ENCODE measurements at regions not wholly inside any gene's neighbourhood (a gene's known extent, or its start where the extent isn't known, plus 50 kb on each side); places are given as distances from the start of the nearest gene placed in this dataset.

- Histone ChIP-seq H3K27me3 (ENCODE audit: insufficient read depth, poor library complexity, severe bottlenecking) (no peaks in the 10 kb centered on the region), H3K4me3 (replicated peaks; ENCODE audit: insufficient read depth, low read length) (no peak overlapping the region), H3K27ac (replicated peaks) (no peak overlapping the region)
- TF ChIP-seq, protein P1, sequence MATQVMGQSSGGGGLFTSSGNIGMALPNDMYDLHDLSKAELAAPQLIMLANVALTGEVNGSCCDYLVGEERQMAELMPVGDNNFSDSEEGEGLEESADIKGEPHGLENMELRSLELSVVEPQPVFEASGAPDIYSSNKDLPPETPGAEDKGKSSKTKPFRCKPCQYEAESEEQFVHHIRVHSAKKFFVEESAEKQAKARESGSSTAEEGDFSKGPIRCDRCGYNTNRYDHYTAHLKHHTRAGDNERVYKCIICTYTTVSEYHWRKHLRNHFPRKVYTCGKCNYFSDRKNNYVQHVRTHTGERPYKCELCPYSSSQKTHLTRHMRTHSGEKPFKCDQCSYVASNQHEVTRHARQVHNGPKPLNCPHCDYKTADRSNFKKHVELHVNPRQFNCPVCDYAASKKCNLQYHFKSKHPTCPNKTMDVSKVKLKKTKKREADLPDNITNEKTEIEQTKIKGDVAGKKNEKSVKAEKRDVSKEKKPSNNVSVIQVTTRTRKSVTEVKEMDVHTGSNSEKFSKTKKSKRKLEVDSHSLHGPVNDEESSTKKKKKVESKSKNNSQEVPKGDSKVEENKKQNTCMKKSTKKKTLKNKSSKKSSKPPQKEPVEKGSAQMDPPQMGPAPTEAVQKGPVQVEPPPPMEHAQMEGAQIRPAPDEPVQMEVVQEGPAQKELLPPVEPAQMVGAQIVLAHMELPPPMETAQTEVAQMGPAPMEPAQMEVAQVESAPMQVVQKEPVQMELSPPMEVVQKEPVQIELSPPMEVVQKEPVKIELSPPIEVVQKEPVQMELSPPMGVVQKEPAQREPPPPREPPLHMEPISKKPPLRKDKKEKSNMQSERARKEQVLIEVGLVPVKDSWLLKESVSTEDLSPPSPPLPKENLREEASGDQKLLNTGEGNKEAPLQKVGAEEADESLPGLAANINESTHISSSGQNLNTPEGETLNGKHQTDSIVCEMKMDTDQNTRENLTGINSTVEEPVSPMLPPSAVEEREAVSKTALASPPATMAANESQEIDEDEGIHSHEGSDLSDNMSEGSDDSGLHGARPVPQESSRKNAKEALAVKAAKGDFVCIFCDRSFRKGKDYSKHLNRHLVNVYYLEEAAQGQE (IDR thresholded peaks at IDR 0.05; ENCODE audit: insufficient replicate concordance, low read depth), result no peak
- TF ChIP-seq, protein P2, sequence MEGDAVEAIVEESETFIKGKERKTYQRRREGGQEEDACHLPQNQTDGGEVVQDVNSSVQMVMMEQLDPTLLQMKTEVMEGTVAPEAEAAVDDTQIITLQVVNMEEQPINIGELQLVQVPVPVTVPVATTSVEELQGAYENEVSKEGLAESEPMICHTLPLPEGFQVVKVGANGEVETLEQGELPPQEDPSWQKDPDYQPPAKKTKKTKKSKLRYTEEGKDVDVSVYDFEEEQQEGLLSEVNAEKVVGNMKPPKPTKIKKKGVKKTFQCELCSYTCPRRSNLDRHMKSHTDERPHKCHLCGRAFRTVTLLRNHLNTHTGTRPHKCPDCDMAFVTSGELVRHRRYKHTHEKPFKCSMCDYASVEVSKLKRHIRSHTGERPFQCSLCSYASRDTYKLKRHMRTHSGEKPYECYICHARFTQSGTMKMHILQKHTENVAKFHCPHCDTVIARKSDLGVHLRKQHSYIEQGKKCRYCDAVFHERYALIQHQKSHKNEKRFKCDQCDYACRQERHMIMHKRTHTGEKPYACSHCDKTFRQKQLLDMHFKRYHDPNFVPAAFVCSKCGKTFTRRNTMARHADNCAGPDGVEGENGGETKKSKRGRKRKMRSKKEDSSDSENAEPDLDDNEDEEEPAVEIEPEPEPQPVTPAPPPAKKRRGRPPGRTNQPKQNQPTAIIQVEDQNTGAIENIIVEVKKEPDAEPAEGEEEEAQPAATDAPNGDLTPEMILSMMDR (IDR thresholded peaks at IDR 0.05; ENCODE audit: insufficient read depth, low read length), result no peak
- no peak for TF ChIP-seq SPI1 (IDR thresholded peaks at IDR 0.05; ENCODE audit: borderline replicate concordance, low read depth)
- no peak for TF ChIP-seq POLR2AphosphoS5 (IDR thresholded peaks at IDR 0.05; ENCODE audit: low read depth)
- TF ChIP-seq GABPA (IDR thresholded peaks at IDR 0.05; ENCODE audit: low read depth), result no peak
- DNase-seq (ENCODE audit: low read depth in 1 of 2, low spot score in 1 of 2), result no peak
Measured at GRCh38 chr2:15861172-15861822, 79.1 kb upstream of the MYCN start.

- TF ChIP-seq SPI1 (IDR thresholded peaks at IDR 0.05; ENCODE audit: borderline replicate concordance, low read depth) (no peak), GABPA (IDR thresholded peaks at IDR 0.05; ENCODE audit: low read depth) (no peak), POLR2AphosphoS5 (IDR thresholded peaks at IDR 0.05; ENCODE audit: low read depth) (no peak)
- TF ChIP-seq, protein P2 (IDR thresholded peaks at IDR 0.05; ENCODE audit: insufficient read depth, low read length), result no peak
- TF ChIP-seq, protein P1 (IDR thresholded peaks at IDR 0.05; ENCODE audit: insufficient replicate concordance, low read depth), result no peak
- no peaks in the 10 kb centered on the region for H3K27me3 ChIP-seq (ENCODE audit: insufficient read depth, poor library complexity, severe bottlenecking)
- H3K4me3 ChIP-seq (replicated peaks; ENCODE audit: insufficient read depth, low read length), result no peak overlapping the region
- H3K27ac ChIP-seq (replicated peaks), result no peak overlapping the region
- DNase-seq (ENCODE audit: low read depth in 1 of 2, low spot score in 1 of 2), result no peak
Measured at GRCh38 chr2:15861898-15862297, 78.5 kb upstream of the MYCN start.

GRCh38 chr2:15863089-15863488, 77.3 kb upstream of the MYCN start:
- TF ChIP-seq GABPA (IDR thresholded peaks at IDR 0.05; ENCODE audit: low read depth) (no peak), POLR2AphosphoS5 (IDR thresholded peaks at IDR 0.05; ENCODE audit: low read depth) (no peak)
- H3K4me3 ChIP-seq (replicated peaks; ENCODE audit: insufficient read depth, low read length), result no peak overlapping the region
- H3K27ac ChIP-seq (replicated peaks), result no peak overlapping the region
- no peaks in the 10 kb centered on the region for H3K27me3 ChIP-seq (ENCODE audit: insufficient read depth, poor library complexity, severe bottlenecking)
- DNase-seq (ENCODE audit: low read depth in 1 of 2, low spot score in 1 of 2), result no peak

GRCh38 chr2:15863494-15864175, 76.7 kb upstream of the MYCN start:
- TF ChIP-seq, protein P2 (IDR thresholded peaks at IDR 0.05; ENCODE audit: insufficient read depth, low read length), result no peak
- TF ChIP-seq, protein P1 (IDR thresholded peaks at IDR 0.05; ENCODE audit: insufficient replicate concordance, low read depth), result no peak
- TF ChIP-seq GABPA (IDR thresholded peaks at IDR 0.05; ENCODE audit: low read depth), result no peak
- TF ChIP-seq POLR2AphosphoS5 (IDR thresholded peaks at IDR 0.05; ENCODE audit: low read depth), result no peak
- no peak for TF ChIP-seq SPI1 (IDR thresholded peaks at IDR 0.05; ENCODE audit: borderline replicate concordance, low read depth)
- DNase-seq (ENCODE audit: low read depth in 1 of 2, low spot score in 1 of 2), result no peak

More at GRCh38 chr2:15863494-15864175, 76.7 kb upstream of the MYCN start:
- Histone ChIP-seq H3K4me3 (replicated peaks; ENCODE audit: insufficient read depth, low read length) (no peak overlapping the region), H3K27me3 (ENCODE audit: insufficient read depth, poor library complexity, severe bottlenecking) (no peaks in the 10 kb centered on the region), H3K27ac (replicated peaks) (no peak overlapping the region)

All from HL-60 (cell line).